Limb (tissue), 2 donors: ENCODE measurements at regions not wholly inside any gene's neighbourhood (a gene's known extent, or its start where the extent isn't known, plus 50 kb on each side); places are given as distances from the start of the nearest gene placed in this dataset.
"Not testable (repeated sequence)": the region's sequence is repeated elsewhere in the genome, so short reads cannot be mapped to it uniquely, and the experiment has no call there.

Source experiments
- DNase-seq, 2 donors: peaks; one replicate each; pipeline ENCODE4 v3.0.0-alpha.2; 2016; ENCODE audit errors: extremely low spot score in 2 of 2

DNA sequence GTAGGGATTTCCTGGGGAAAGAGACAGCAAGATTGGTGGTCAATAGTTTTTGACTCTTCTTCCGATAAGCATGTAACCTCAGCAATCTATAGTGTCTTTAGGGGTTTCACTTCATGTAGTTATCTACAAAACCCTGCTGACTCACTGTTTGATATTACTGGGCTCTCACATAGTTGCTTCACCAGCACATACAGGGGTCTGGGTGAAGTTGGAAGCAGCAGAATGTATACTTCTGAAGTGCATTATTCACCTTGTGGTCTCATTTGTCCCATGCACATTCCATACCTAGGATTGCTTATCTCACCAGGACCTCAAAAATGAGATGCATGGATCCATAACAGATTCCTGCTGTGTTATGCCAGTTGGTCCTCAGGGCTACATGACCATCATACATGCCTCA lies 280.0 kb downstream of the LRIG3 start:
- DNase-seq = no peak

- no peak for DNase-seq
These were observed 274.4 kb downstream of the LRIG3 start for GRCh38 chr12:58645946-58646345.

DNA sequence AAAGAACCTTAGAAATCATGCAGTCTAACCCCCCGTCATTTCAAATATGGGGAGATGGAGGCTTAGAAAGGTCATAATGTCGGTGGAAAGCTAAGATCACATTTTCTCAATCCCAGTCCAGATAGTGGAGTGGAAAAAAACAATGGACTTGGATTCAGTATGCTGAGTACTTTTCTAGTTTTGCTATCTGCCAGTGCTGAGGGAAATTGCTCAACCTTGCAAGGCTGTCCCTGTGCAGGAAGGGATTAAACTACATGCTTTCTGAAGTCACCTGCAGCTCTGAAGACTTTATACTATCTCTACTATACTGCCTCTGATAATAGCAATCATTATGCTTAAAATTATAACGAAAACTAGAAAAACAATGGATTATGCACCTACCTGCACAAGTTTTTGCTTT lies 272.8 kb downstream of the LRIG3 start:
- DNase-seq = no peak

DNA sequence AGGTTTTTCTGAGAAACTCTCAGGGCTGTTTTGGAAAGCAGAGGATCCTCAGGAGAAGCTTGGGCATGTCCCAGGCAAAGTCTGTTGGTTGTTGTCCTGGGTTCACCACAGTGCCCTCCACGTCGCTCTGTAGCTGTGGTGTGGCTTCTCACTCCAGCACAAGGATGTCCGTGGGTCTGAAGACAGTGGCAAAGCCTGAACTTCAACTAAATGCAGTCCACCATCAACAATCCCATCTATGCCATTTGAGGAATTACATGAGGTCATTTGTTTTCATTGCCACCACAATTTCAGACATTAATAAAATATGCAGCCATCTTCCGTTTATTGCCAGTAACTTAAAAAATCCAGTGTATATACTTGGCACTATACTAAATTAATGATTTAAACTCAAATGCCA lies 272.1 kb downstream of the LRIG3 start:
- DNase-seq = no peak

GRCh38 chr12:58651850-58652249 lies 268.5 kb downstream of the LRIG3 start:
- DNase-seq = no peak

- no peak for DNase-seq
These were observed 266.3 kb downstream of the LRIG3 start for GRCh38 chr12:58654021-58654420.

DNA sequence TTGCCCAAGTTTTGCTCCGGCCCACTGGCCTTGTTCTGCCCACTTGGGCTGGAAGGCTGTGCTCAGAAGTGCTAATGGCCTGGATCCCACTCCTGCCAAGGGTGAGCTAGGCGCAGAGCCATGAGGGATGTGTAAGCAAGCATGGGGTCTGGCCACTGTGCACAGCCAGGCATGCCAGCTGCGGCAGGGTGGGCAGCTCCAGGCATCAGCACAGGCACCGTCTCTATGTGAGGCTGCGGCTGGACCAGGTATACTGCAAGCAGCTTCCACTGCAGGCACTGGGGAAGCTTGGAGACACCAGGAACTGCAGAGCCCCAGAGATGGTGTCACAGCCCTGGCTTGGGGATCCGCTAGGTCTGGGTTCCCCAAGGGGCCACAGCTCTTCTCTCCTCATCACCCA lies 264.9 kb downstream of the LRIG3 start:
- no peak for DNase-seq

- no peak for DNase-seq
These were observed 263.9 kb downstream of the LRIG3 start for GRCh38 chr12:58656254-58657009.

- DNase-seq = no peak
These were observed 263.1 kb downstream of the LRIG3 start for GRCh38 chr12:58657190-58657589.

- DNase-seq = no peak
These were observed 254.9 kb downstream of the LRIG3 start for GRCh38 chr12:58665375-58665774.

DNA sequence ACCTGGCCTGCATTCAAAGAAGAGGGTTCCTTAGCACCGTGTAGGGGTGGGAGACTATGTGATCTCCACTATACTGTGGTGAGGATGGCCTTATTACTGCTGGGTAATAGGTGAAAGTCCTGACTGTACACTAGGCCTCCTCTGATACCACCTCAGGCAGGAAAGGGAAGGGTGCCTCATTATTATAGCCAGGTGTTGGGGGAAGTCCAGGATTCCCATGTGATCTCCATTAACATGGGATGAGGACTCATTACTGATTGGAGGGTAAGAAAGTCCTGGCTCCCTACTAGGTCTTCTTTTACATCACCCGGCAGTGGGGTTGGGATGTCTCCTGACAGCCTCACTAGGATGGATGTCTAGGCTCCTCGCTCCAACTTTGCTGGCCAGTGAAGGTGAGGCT lies 252.1 kb downstream of the LRIG3 start:
- DNase-seq = no peak

GRCh38 chr12:58668871-58669270 lies 251.4 kb downstream of the LRIG3 start:
- no peak for DNase-seq

DNA sequence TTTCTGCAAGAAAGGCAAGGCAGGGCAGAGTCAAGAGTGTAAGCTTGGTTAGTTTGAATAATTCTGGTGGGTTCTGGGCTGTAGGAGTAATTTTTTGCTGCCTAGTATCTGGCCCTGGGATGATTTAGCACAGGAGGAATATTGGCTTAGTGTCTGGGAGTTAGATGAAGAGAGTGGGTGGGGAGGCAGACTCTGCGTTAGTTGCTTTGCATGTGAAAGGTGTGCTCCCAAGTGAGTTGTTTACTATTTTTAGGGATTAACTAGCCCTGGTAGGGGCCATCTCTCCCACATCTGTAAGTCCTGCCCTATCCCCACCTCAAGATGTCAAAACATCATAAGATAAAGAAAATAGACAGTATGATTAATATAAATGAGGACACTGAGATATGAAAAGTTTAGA lies 249.7 kb downstream of the LRIG3 start:
- no peak for DNase-seq

DNA sequence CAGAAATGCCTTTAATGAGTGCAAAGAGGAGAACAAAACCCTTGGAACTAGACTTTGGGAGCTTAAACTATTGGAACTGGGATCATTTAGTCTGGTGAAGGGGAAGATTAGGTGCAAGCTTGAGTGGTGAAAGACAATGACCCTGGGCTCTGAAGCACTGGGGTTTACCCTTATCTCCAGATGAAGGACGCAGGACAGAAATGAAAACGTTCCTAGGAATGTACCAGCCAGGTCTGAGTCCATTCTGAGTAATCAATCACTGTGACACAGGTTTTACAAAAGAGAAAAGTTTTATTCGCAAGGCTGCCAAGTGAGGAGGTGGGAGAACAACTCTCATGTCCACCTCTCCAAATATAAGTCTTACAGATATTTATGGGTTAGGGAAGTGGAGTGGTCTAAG lies 249.1 kb downstream of the LRIG3 start:
- DNase-seq = no peak

DNA sequence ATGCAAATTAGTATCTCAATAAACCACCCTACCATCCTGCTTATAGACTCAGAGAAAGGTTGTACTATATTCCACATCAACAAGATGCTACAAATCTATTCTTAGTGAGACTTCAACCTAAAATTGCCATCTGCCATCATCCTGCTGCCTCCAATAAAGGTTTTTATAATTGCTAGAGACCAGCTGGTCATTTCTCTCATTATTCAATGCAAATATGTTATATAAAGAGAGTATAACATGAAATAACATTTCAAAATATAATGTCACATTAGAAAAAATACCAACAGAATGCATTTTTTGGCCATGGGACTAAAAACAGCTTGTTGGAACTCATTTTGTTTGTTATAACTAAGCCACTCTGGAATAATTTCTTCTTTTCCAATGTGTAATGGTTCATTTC lies 247.3 kb downstream of the LRIG3 start:
- no peak for DNase-seq

GRCh38 chr12:58677833-58678232 lies 242.5 kb downstream of the LRIG3 start:
- not testable (repeated sequence) for DNase-seq

DNA sequence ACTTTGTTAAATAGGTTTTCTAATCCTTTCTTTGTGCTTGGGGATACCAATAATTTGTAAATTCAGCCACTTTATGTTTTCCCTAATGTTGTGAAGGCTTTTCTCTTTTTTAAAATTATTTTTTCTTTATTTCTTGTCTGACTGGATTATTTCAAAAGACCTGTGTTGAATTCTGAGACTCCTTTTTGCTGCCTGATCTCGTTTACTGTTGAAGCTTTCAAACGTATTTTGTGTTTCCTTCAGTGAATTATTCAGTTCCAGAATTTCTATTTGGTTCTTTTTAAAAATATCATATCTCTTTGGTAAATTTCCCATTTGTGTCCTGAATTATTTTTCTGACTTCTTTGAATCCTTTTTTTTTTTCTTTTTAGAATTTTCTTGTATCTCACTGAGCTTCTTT lies 241.6 kb downstream of the LRIG3 start:
- no peak for DNase-seq

GRCh38 chr12:58681730-58682129 lies 238.6 kb downstream of the LRIG3 start:
- no peak for DNase-seq

GRCh38 chr12:58695263-58695662 lies 225.0 kb downstream of the LRIG3 start:
- no peak for DNase-seq

DNA sequence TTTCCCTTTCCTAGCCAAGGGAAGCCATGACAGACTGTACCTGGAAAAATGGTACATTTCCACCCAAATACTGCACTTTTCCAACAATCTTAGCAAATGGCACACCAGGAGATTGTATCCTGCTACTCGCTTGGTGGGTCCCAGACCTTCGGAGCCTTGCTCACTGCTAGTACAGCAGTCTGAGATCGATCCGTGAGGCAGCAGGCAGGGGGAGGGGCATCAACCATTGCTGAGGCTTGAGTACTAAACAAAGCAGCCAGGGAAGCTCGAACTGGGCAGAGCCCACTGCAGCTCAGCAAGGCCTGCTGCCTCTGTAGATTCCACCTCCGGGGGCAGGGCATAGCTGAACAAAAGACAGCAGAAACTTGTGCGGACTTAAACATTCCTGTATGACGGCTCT lies 218.8 kb downstream of the LRIG3 start:
- no peak for DNase-seq

DNA sequence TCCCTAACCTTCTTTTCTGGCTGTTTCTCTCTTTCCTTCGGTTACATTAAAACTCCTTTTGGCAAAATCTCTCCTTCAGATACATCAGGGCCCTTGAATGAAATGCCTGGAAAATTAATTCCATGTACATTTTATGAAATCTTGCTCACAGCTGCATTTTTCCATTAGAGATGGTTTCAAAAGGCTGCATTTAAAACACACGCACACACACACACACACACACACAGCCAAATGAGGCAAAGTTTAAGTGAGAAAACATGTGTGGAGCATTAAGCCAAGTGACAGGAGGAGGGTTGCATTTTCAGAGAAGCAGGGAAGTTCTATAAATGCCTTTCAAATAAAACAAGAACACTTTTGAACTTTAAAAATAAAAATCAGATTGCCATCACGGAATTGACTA lies 216.4 kb downstream of the LRIG3 start:
- DNase-seq = peak; percentile 73 to 87

- DNase-seq = not testable (repeated sequence)
These were observed 215.5 kb downstream of the LRIG3 start for GRCh38 chr12:58704770-58705169.

GRCh38 chr12:58710901-58711300 lies 209.4 kb downstream of the LRIG3 start:
- no peak for DNase-seq

- DNase-seq = no peak
These were observed 208.3 kb downstream of the LRIG3 start for GRCh38 chr12:58711974-58712373.
